Thymus (tissue), 11 donors: ENCODE measurements at regions not wholly inside any gene's neighbourhood (a gene's known extent, or its start where the extent isn't known, plus 50 kb on each side); places are given as distances from the start of the nearest gene placed in this dataset.

Experiments
- DNase-seq, 9 donors: peaks; one replicate each; pipeline ENCODE4 v3.0.0-alpha.2; 2013; ENCODE audit warnings: low spot score in 9 of 9, low read depth in 6 of 9, missing footprints in 1 of 9
- H3K27ac ChIP-seq, 2 donors: one replicate each; pipeline ENCODE4 v1.5.1; 2013; ENCODE audit warnings: control low read depth in 1 of 2, low read depth in 1 of 2, low read length in 1 of 2, mild to moderate bottlenecking in 1 of 2, moderate library complexity in 1 of 2
- H3K27me3 ChIP-seq, 2 donors: one replicate each; pipeline ENCODE4 v1.5.1; 2013; ENCODE audit warnings: low read length in 1 of 2; ENCODE audit not compliant: control insufficient read depth in 2 of 2, insufficient read depth in 1 of 2
- H3K36me3 ChIP-seq, 2 donors: one replicate each; pipeline ENCODE4 v1.5.1; 2013; ENCODE audit warnings: low read length in 1 of 2, mild to moderate bottlenecking in 1 of 2, moderate library complexity in 1 of 2; ENCODE audit not compliant: control insufficient read depth in 2 of 2, insufficient read depth in 2 of 2
- H3K4me1 ChIP-seq, 2 donors: one replicate each; pipeline ENCODE4 v1.5.1; 2013; ENCODE audit warnings: low read length in 2 of 2; ENCODE audit not compliant: control insufficient read depth in 2 of 2, insufficient read depth in 2 of 2
- H3K4me3 ChIP-seq, 2 donors: one replicate each; pipeline ENCODE4 v1.5.1; 2013; ENCODE audit warnings: low read length in 2 of 2, control low read depth in 1 of 2, mild to moderate bottlenecking in 1 of 2
- H3K9me3 ChIP-seq, 2 donors: one replicate each; pipeline ENCODE4 v1.5.1; 2013; ENCODE audit warnings: low read length in 1 of 2, mild to moderate bottlenecking in 1 of 2; ENCODE audit not compliant: control insufficient read depth in 2 of 2, insufficient read depth in 1 of 2
- WGBS: extraction: QIAGEN DNeasy Blood & Tissue Kit; methylation state at CpG from one replicate; pipeline ENCODE4 v1.1.7; 2013; 5-methylcytosine and 5-hydroxymethylcytosine counted together
- donor health status: healthy.

- 94% methylated on average over 3 of the region's 3 CpGs for WGBS
- no peak overlapping the region for H3K27ac ChIP-seq
These were observed 277.1 kb downstream of the SNX13 start for GRCh38 chr7:17663061-17663675.

GRCh38 chr7:17665029-17665428 lies 275.3 kb downstream of the SNX13 start:
- H3K27ac ChIP-seq: no peak overlapping the region
- 97% methylated on average over 16 of the region's 16 CpGs for WGBS
- no peaks in the 10 kb centered on the region for H3K36me3 ChIP-seq
- H3K4me3 ChIP-seq: no peak overlapping the region
- H3K4me1 ChIP-seq: no peaks in the 10 kb centered on the region
- no peaks in the 10 kb centered on the region for H3K27me3 ChIP-seq
- DNase-seq: no peak
- H3K9me3 ChIP-seq: no peaks in the 10 kb centered on the region

More at GRCh38 chr7:17663061-17663675, 277.1 kb downstream of the SNX13 start:
- Histone ChIP-seq H3K27me3 (no peaks in the 10 kb centered on the region), H3K4me3 (no peak overlapping the region), H3K9me3 (no peaks in the 10 kb centered on the region), H3K4me1 (no peaks in the 10 kb centered on the region), H3K36me3 (no peaks in the 10 kb centered on the region)
- DNase-seq: no peak

GRCh38 chr7:17668122-17668521 lies 272.2 kb downstream of the SNX13 start:
- no peak for DNase-seq
- no peak overlapping the region for H3K27ac ChIP-seq
- H3K9me3 ChIP-seq: no peaks in the 10 kb centered on the region

GRCh38 chr7:17669204-17669603 lies 271.1 kb downstream of the SNX13 start:
- Histone ChIP-seq H3K4me1 (no peaks in the 10 kb centered on the region), H3K4me3 (no peak overlapping the region), H3K36me3 (no peaks in the 10 kb centered on the region), H3K9me3 (no peaks in the 10 kb centered on the region), H3K27ac (no peak overlapping the region), H3K27me3 (no peaks in the 10 kb centered on the region)
- 96% methylated on average over 4 of the region's 4 CpGs for WGBS
- DNase-seq: no peak

More at GRCh38 chr7:17668122-17668521, 272.2 kb downstream of the SNX13 start:
- H3K27me3 ChIP-seq: no peaks in the 10 kb centered on the region
- H3K4me1 ChIP-seq: no peaks in the 10 kb centered on the region
- no peak overlapping the region for H3K4me3 ChIP-seq
- H3K36me3 ChIP-seq: no peaks in the 10 kb centered on the region

- DNase-seq: no peak
- Histone ChIP-seq H3K27ac (no peak overlapping the region), H3K4me3 (no peak overlapping the region), H3K4me1 (no peaks in the 10 kb centered on the region), H3K9me3 (no peaks in the 10 kb centered on the region), H3K36me3 (no peaks in the 10 kb centered on the region), H3K27me3 (no peaks in the 10 kb centered on the region)
- WGBS: 95% methylated on average over 2 of the region's 2 CpGs
These were observed 268.3 kb downstream of the SNX13 start for GRCh38 chr7:17671956-17672355.

GRCh38 chr7:17672783-17673182 lies 267.5 kb downstream of the SNX13 start:
- Histone ChIP-seq H3K9me3 (no peaks in the 10 kb centered on the region), H3K4me3 (no peak overlapping the region), H3K27ac (no peak overlapping the region), H3K27me3 (no peaks in the 10 kb centered on the region), H3K4me1 (no peaks in the 10 kb centered on the region), H3K36me3 (no peaks in the 10 kb centered on the region)
- WGBS: 97% methylated on average over 4 of the region's 4 CpGs
- no peak for DNase-seq

GRCh38 chr7:17674166-17674942 lies 265.9 kb downstream of the SNX13 start:
- Histone ChIP-seq H3K27ac (no peak overlapping the region), H3K4me3 (no peak overlapping the region)

GRCh38 chr7:17674943-17675608 lies 265.2 kb downstream of the SNX13 start:
- Histone ChIP-seq H3K9me3 (no peaks in the 10 kb centered on the region), H3K4me3 (no peak overlapping the region), H3K27ac (no peak overlapping the region), H3K36me3 (no peaks in the 10 kb centered on the region), H3K27me3 (no peaks in the 10 kb centered on the region), H3K4me1 (no peaks in the 10 kb centered on the region)
- WGBS: 84% methylated on average over 5 of the region's 5 CpGs
- DNase-seq: no peak

More at GRCh38 chr7:17674166-17674942, 265.9 kb downstream of the SNX13 start:
- no peaks in the 10 kb centered on the region for H3K27me3 ChIP-seq
- no peaks in the 10 kb centered on the region for H3K36me3 ChIP-seq
- no peaks in the 10 kb centered on the region for H3K4me1 ChIP-seq
- 56% methylated on average over 8 of the region's 8 CpGs for WGBS
- DNase-seq: no peak
- H3K9me3 ChIP-seq: no peaks in the 10 kb centered on the region

GRCh38 chr7:17677408-17677807 lies 262.9 kb downstream of the SNX13 start:
- DNase-seq: no peak
- no peaks in the 10 kb centered on the region for H3K4me1 ChIP-seq
- H3K36me3 ChIP-seq: no peaks in the 10 kb centered on the region
- H3K27me3 ChIP-seq: no peaks in the 10 kb centered on the region
- no peak overlapping the region for H3K27ac ChIP-seq
- 91% methylated on average over 2 of the region's 2 CpGs for WGBS
- H3K4me3 ChIP-seq: no peak overlapping the region
- no peaks in the 10 kb centered on the region for H3K9me3 ChIP-seq
